HG03066 (cell line): ENCODE measurements at regions not wholly inside any gene's neighbourhood (a gene's known extent, or its start where the extent isn't known, plus 50 kb on each side); places are given as distances from the start of the nearest gene placed in this dataset.
"Not testable (repeated sequence)": the region's sequence is repeated elsewhere in the genome, so short reads cannot be mapped to it uniquely, and the experiment has no call there.

Source experiments
- ATAC-seq: cut with Tn5 transposase; IDR thresholded peaks from one replicate; pipeline ENCODE4 v1.9.1; 2021; ENCODE audit warnings: low read depth; ENCODE audit not compliant: unreplicated experiment

- ATAC-seq: no peak
Measured at GRCh38 chr9:80701061-80701460, 988.3 kb downstream of the TLE1 start.

DNA sequence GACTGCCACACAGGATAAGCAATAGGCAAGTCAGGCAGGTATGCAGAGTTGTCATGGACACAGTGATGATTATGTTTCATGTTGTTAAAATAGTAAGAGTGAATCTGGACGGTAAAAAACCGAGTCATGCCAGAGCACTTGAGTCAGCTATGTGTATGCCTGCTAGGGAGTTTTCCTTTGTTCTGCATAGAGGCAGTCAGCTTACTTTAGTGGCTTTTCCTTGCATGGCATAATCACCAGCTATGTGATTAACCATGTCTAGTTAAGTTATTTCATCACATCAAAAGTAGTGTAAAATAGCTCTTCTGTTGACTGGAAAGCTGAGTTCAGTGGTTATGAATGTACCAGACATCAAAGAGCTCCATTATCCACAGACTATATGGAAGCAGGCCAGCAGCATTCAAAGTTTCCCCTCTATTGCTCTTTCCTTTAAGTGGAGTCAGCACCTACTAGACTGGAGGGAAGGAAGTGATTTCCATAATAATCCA lies 989.8 kb downstream of the TLE1 start:
- no peak for ATAC-seq

GRCh38 chr9:80698725-80699410 lies 990.5 kb downstream of the TLE1 start:
- no peak for ATAC-seq

- no peak for ATAC-seq
Measured at GRCh38 chr9:80692751-80693150, 996.6 kb downstream of the TLE1 start.

DNA sequence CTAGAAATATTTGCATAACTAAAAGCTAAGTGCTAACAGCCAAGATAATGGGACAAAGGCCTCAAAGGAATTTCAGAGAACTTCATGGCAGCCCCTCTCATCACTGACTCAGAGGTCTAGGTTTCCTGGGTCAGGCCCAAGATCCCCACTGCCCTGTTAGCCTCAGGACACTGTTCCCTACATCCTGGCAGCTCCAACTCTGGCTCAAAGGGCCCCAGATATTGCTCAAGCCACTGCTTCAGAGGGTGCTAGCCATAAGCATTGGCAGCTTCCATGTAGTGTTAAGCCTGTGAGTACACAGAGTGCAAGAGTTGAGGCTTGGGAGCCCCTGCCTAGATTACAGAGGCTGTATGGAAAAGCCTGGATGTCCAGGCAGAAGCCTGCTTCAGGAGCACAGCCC lies 998.1 kb downstream of the TLE1 start:
- no peak for ATAC-seq

- ATAC-seq: no peak
Measured at GRCh38 chr9:80690349-80690939, 998.9 kb downstream of the TLE1 start.

DNA sequence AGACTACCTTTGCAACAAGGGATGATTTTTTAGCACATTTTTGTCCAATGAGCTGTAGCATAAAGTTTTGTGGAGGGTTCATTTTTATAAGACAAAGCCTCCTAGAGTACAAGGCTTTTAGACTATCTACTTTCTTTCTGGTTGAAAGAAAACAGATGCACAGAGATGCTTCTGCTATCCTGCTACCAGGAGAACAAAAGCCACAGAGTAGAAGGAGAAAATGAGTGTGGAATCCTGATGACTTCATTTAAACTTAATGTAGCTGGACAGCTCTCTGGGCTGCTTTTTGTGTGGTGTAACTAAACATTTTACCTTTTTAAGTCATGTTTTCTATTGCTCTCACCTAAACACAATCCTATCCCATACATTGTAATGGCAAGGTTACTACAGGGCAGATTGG lies 1009.4 kb downstream of the TLE1 start:
- no peak for ATAC-seq

DNA sequence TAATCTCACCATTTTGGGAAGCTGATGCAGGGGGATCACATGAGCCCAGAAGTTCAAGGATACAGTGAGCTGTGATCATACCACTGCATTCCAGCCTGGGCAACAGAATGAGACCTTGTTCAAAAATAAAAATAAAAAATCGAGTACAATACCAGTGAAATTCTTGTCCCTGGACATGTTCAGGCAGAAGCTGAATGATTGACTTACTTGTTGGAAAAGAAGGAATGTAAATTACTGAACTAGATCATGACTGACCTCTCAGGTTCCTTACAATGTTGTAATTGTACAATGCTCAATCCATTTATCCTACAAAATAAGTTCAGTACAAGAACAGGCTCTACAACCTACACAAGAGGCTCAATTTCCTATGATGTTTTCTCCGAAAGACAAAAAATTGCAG lies 1010.4 kb downstream of the TLE1 start:
- no peak for ATAC-seq

GRCh38 chr9:80673496-80673895 lies 1015.9 kb downstream of the TLE1 start:
- ATAC-seq: no peak

GRCh38 chr9:80665479-80665878 lies 1023.9 kb downstream of the TLE1 start:
- ATAC-seq: no peak

GRCh38 chr9:80664327-80665210 lies 1024.8 kb downstream of the TLE1 start:
- ATAC-seq: no peak

- not testable (repeated sequence) for ATAC-seq
Measured at GRCh38 chr9:80659751-80660150, 1029.6 kb downstream of the TLE1 start.

DNA sequence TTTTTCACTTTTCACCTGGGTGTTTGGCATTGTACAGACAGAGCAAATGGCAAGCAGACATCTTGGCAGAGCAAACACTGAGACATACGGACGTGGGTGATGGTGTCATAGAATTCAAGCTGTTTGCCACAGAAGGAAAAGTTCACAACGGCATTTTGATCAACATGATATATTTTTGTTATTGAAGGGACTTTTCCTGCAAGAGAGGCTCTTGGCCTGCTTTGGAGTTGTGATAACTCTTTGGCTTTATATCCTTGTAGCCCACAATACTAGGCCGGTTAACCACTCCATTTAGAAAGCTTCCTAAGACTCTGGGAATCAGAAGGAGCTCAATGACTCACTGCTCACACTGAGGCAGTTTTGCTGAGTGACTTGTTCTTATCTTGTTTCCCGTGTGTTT lies 1038.3 kb downstream of the TLE1 start:
- ATAC-seq: no peak

- no peak for ATAC-seq
Measured at GRCh38 chr9:80649496-80649895, 1039.9 kb downstream of the TLE1 start.

- ATAC-seq: no peak
Measured at GRCh38 chr9:80649001-80649420, 1040.3 kb downstream of the TLE1 start.

- no peak for ATAC-seq
Measured at GRCh38 chr9:80648336-80648735, 1041.0 kb downstream of the TLE1 start.

DNA sequence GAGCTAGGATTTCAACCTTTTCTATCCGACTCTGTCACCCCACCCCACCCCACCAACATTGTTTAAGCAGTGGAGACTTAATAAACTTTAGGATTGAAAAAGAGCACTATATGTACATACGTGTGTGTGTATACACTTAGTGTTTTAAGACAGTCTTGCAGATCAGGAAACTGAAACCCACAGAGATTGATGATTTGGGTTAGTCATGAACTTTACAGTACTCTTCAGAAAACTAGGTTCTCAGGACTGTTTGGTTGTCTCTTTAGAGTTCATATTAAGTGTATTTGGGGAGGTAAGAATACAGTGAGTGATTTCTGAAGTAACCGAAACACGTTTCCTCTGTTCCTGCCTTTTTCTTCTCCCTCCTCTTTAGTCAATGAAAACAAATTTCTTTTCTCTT lies 1043.1 kb downstream of the TLE1 start:
- no peak for ATAC-seq

GRCh38 chr9:80644044-80644443 lies 1045.3 kb downstream of the TLE1 start:
- ATAC-seq: no peak

- ATAC-seq: no peak
Measured at GRCh38 chr9:80635065-80635464, 1054.3 kb downstream of the TLE1 start.

DNA sequence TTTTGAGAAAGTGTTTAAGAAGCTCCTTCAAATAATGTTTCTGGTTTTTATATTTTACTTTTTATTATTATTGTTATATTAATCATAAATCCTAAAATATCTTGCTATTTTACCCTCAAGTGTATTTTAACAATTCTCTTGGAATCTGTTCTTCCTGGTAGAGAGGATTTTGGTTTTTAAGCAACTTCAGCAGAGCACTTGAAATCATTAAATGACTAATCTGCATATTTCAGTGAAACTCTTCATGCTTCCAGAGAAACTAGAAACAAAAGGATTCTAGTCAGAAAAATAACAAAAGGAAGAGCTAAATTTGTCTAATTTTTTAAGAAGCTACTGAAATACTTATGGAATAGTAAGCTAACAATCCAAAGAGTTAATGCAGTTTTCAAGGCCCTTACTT lies 1057.3 kb downstream of the TLE1 start:
- ATAC-seq: no peak

DNA sequence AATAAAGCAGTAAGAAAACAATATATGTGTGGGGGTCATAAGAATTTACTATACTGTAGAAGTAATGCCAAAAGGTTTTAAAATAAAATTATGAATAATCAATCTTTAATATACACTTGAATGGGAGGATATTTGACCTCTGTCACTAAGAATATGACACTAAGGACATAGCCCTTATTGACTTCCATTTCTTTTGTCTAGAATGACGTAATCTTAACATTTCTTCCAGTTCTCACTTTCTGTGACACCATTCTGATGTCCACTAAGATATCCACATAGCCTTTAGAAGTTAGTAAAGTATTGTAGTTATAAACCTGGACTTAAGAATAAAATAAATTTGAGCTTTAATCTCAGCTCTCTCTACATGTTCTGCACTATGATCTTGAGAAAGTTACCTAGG lies 1050.7 kb downstream of the TLE4 start:
- no peak for ATAC-seq
